T-helper 1 cell (primary cell): ENCODE measurements at regions not wholly inside any gene's neighbourhood (a gene's known extent, or its start where the extent isn't known, plus 50 kb on each side); places are given as distances from the start of the nearest gene placed in this dataset.

Experiments
- DNase-seq, 5 donors: peaks; one replicate each; pipeline ENCODE4 v3.0.0-alpha.2; 2012 to 2020

DNA sequence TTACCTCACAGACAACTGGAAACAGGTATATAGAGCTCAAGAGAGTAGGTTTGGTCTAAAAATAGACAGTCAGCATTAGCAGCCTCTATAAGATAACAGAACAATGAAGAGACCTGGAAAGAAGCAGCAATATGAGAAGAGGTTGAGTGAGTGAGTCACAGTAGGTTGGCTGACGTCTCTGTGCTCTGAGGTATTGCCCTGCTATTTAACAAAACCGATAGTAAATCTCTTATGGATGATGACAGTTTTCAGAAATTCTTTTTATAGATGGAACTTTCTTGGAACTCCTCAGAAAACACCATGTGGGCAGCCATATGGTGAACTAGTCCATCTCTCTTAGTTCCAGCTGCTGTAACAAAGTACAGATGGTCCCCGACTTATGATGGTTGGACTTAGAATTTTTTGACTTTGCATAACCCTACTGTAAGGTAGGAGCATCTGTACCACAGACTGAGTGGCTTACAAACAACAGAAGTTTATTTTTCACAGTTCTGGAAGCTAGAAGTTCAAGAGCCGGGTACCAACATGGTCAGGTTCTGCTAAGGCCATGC lies 123.5 kb downstream of the MBD2 start:
- no peak for DNase-seq

DNA sequence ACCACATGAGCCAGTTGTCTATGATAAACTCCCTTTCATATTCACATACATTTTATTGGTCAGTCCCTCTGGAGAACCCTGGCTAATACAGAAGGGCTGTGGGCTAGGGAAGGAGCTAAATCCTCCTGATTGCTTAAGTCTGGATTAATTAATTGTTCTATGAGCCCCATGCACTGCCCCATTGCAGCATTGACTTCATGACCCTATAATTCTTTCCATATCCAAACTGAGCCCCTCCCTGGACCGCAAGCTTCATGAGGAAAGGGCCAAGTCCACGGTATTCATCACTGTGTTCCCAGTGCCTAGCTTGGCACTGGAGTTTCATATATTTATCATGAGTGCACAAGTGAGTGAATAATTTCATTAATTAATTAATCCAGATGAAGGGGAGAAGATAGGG lies 124.0 kb downstream of the MBD2 start:
- DNase-seq = no peak

DNA sequence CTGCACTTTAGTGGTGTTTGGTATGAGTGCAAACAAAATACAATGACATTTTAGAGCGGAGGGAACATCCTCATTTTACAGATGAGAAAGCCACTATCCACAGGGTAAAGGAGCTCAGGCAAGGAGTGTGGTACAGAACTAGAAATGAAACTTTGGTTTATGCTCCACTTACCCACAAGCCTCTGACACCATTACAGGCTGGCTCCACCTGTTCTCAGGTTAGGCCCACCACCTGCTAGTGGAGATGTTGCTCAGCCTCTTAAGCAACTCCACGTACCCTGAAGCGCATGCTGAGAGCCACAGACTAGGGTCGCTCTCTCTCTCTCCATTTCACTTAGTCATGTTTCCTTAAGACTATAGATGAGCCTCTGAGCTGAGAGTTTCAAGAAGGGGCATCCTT lies 130.0 kb downstream of the MBD2 start:
- no peak for DNase-seq

DNA sequence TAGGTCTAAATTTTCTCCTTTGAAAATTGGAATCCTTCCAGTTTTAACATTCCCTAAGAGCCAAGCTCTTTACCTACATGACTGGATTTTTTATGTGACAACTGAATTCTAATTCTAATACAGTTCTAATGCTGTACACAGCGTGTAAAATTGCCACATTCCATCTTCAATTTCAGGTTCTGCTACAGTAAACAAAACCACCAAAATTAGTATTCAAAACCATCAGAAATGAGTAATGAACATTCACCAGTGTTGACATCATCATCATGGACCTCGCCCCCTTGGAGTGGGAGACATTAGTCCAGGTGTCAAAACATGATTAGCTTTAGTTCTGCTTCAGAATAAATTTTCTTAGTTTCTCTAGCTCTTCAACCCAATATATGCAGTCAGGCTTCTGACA lies 133.6 kb downstream of the MBD2 start:
- DNase-seq = no peak

DNA sequence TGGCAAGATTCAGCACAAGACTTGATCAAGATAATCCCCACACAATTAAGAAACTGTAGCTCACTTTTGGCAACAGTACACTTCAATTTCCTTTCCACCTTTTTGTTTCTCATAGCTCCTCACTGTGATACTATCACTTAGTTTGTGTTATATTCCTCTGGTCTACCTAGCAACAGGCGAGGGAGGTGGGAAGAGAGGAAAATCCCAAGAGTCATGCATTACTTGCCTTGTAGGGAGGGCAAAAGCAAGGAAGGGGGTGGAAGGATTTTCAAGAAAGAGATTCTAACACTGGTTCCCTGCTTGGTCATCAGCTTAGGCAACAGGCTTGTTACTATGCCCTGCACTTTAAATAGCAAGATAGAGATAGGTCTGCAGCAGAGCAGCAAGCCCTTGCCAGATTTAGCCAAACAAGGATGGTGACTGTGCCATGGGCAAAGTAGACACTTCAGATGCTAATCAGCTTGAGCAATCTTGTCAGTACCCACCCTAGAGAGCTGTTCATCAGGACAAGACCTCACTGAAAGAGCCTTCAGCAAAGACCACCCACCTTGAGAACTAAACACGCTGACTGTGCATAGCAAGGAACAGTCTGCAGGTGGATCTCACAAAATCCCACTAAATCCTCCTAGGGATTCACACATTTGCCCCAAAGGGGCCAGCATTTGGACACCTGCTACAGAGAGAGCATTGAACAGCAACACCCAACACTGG lies 134.6 kb downstream of the MBD2 start:
- no peak for DNase-seq

DNA sequence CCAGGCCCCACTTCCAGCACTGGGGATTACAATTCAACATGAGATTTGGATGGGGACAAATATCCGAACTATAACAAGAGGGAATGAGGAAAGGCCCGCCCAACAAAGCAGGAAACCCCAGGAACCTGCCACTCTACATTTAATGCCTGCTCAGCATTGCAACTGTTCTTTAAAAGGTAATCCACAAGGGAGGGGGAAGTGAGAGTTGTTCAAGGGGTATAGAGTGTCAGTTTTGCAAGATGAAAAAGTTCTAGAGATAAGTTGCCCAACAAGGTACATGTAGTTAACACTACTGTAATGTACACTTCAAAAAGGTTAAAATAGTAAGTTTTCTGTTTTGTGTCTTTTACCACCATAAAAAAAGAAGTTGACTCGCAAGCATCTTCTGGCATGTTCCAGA lies 137.6 kb downstream of the MBD2 start:
- no peak for DNase-seq

DNA sequence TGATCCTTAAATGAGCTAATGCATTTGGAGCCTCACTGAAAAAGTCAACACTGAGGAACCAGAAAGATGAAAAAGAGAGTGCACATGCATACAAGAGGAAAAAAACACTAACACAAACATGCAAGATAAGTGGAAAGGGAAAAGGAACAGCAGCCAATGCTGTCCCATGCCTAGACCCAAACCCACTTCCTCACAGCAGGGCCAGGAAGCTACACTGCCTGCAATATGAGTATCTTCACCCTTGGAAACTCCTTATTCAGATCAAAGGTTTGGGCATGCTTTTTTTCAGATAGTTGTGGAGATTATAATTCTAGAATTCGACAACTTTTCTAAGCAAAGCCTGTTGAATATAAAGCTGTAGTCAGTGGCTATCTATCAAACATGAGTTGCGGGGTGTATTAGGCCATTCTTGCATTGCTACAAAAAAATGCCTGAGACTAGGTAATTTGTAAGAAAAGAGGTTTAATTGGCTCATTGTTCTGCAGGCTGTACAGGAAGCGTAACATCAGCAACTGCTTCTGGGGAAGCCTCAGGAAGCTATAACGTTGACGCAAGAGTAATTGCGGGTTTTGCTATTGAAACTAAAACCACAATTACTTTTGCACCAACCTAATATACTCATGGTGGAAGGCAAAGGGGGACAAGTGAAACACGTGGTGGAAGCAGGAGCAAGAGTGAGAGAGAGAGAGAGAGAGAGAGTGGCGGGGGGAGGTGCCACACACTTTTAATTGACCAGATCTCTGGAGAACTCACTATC lies 138.2 kb downstream of the MBD2 start:
- DNase-seq = no peak

DNA sequence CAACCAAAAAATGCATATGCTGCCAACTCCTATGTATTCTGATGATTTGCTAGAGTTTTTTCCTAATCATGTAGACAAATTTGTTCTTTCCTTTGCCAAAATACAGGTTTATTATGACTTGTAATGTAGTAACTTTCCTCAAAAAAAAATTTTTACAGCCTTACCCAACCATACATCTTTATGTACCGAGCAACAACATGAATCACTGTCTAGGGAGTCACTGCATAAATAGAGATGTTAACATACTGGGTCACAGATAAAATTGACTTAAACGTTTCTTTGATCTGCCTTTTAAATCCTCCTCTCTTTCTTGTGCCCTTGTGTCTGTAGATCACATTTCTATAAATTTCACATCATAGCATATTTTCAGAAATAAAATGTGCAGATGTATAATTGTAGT lies 143.6 kb downstream of the MBD2 start:
- no peak for DNase-seq

DNA sequence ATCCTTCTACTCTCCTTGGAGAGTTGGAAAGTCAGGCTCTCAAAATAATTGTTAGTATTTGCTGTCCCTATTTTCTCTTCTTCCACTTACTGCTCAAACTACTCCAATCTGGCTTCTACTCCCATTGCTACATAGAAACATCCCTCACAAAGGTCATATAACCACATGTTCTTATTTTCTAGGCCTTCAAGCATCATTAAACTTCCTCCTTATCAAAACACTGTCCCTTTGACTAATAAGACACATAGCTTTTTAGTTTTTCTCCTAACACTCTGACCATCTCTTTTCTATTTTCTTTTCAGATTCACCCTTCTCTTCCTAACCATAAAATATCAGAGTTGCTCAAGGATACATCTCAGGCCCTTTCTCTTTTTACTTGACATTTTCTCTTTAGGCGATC lies 148.3 kb downstream of the MBD2 start:
- DNase-seq = no peak

DNA sequence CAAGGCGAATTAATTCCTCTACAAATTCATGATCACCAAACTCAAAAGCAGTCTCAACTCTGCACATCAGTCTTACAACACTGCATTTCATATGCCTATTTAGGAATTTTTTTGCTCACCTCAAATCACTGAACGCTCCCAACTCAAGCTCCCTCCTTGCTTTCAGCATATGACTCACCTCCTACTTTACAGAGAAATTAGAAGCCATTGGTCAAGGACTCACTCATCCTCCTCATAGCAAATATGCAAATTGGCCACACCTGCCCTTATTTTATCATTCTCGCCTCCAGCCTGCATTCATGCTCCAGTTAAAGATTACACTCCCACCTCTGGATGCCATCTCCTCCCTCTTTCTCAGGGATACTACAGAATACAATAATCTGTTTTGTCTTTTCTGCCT lies 148.8 kb downstream of the MBD2 start:
- DNase-seq = no peak

DNA sequence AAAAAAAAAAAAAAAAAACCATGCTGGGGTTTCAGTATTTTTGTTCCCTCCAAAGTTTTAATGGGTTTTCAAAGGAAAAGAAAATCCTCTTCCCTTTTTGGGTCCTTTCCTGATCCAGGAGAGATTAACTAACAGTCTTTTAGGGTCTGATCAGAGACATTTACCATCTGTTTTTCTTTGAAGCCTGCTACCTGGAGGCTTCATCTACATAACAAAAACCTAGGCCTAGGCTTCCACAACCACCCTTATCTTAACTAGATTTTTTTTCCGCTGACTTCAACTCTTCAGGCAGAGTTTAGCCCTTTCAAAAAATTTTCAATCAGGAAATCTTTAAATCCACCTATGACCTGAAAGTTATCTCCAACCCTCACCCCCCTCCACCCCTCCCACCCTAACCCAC lies 154.7 kb downstream of the MBD2 start:
- no peak for DNase-seq

DNA sequence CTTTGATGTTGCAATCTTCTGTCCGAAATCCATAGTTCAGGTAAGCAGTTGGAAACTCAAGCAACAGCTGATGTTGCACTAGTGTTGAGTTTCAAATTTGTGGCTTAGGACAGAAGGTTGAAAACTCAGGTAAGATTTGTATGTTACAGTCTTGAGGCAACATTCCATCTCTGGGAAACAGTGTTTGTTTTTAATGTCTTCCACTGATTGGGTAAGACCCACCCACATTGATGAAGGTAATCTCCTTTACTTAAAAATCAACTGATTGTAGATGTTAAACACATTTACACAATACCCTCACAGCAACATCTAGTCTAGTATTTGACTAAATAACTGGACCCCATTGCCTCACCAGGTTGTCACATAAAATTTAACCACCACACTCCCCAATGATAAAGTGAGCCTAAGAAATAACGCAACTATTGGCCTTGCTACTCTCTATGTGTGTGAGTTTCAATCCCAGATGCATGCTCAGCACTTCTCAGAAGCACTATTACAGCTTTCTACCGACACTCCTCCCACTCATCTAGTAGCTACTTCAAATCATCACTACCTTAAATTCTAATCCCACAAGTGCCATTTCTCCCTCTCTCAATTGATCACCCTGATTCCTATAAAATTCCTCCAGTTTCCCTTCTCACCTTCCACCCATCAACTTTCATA lies 164.0 kb downstream of the MBD2 start:
- no peak for DNase-seq

DNA sequence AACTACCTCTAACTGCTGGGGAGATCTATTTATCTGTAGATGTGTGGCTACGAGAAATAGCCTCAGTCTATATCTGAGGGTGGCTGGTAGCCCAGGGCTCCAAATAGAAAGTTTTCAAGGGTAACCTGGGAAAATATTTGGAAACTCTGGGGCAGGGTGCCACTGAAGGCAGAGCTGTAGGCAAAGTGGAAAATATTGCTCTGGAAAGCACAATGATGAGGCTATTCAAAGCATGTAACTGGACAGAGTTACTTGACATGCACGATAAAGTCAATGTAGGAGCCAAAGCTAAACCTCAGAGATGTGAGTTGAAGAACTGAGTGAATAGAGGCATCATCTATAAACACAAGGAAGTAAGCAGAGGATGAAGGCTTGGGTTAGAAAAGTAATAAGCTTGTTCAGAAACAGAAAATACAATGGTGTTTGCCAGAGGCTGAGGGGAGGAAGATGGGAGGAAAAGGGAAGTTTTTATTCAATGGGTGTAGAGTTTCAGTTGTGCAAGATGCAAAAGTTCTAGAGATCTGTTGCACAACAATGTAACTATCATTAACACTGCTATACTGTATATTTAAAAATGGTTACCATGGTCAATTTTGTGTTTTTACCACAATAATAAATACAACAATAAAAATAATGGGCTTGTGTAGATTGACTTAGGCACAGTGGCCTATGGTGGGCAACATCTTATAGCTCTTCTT lies 171.6 kb downstream of the MBD2 start:
- no peak for DNase-seq

DNA sequence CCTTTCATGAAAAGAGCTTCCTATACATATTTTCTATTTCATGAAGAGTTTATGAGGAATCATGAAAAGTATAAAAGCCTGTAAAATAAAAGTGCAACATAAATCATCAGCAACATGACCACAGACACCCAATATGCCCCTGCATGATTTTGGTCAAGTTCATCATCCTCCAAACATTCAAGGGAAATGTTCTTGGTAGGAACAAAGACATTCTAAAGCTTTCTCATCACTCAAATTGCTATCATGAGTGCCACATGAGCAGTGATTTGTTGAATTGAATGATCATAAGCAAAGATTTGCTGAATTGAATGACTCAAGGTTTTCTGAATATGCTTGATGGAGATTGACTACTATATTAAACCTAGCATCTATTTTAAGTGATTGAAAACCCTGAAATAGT lies 172.2 kb downstream of the MBD2 start:
- DNase-seq = no peak

DNA sequence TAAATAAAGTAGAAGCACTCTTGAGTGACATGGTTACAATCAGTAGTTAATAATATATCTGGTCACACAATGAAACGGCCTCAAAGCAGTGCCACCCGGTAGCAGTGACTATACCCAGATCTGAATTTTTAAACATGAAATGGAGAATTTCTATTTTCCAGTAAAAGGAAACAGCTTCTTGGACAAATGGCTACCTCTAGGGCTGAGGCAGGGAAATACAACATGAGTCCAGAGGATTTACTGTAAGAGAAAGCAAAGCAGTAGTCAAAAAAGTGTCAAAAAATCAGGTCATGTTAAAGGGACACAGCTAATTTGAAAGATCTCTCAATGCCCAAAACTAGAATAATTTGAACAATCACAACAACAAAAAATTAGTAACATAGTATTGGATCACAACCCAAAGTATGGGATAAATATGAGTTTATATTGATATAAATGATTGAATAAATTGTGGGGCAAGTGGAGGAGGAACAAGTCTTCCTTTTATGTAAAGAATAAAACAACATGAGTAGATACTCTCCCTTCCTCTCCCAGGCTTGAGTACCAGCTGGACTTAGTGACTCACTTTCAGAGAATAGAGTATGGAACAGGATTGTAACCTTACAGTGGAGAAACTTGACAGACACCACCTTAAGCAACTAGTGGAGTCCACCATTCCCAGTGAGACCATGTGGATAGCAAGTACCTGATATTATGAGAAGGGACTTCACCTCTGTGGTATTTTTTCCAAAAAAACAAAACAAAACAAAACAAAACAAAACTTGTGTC lies 180.8 kb downstream of the MBD2 start:
- DNase-seq = no peak

DNA sequence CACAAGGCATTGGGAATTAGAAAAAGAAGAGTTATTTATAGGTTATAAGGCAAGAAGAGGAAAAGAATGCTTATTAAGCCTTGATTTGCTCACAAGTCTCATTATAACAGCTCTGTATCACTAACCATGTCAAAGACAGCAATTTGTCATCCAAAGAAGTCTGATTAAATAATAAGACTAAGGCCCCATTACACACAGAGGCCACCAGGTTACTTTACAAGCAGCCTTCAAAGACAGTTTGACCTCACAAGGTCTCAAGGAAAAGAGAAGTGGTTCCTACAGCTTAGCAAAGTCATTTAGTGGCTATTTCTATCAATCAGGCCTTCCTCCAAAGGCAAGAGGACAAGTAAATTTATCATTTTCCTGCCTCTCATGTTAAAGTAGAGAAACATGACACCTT lies 188.5 kb downstream of the MBD2 start:
- DNase-seq = no peak

DNA sequence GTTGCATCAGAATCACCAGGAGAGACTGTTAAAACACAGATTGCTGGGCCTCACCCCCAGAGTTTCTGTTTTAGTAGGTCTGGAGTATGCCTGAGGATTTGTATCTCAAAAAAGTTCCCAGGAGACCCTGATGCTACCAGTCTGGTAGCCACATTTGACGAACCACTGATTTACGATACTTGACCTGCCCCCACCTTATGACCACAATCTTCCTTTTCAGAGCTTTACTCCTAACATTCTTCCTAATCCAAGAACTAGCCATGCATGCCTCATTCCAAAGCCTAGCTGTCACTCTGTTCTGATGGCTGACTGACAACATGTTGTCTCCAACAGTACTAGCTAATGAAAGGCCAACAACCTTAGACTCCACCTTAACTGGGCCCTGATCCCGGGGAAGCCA lies 191.4 kb downstream of the MBD2 start:
- no peak for DNase-seq

DNA sequence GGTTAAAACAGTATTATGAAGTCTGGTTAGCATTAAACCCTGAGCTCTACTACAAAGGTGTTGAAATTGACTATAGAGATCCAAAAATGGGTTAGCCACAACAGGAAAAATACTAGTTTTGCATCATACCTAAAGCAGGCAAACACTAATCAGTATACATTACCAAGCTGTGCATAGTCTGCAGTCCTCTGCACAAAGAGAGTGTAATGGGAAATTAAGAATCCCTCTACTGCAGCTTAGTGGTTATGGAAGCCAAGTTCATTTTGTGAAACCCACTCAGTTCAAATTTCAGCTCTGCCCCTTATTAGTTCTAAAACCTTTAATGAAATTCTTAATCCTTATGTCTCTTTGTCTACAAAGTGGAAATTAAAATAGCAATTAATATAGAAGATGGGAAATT lies 192.1 kb downstream of the MBD2 start:
- DNase-seq = no peak

DNA sequence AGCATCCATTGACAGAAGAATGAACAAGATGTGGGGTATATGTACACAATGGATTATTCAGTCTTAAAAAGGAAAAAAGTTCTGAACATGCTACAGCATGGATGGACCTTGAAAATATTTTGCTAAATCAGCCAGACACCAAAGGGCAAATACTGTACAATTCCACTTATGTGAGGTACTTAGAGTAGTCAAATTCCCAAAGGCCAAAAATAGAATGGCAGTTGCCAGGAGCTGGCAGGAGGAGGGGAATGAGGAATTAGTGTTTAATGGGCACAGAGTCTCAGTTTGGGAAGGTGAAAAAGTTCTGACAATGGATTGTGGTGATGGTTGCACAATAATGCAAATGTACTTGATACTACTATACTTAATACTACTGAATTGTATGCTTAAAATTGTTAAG lies 193.2 kb downstream of the MBD2 start:
- no peak for DNase-seq

DNA sequence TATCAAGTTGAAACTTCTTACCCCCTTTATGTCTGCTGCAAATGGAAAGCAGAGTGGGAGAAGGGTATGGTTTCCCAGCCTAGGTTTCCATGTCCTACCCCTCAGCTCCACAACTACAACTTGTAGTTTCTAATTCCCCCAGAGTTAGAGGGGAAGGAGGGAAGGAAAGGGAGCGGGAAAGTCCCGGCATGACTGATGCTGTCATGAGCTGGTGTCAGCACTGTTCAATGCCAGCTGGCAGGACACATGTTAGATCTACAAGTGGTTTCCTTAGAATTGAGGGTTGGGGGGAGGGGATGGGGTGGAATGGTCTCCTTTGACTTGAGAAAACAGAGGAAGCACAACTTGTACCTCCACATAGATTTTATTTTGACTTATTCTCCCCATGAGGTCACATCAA lies 194.0 kb downstream of the MBD2 start:
- DNase-seq = no peak

DNA sequence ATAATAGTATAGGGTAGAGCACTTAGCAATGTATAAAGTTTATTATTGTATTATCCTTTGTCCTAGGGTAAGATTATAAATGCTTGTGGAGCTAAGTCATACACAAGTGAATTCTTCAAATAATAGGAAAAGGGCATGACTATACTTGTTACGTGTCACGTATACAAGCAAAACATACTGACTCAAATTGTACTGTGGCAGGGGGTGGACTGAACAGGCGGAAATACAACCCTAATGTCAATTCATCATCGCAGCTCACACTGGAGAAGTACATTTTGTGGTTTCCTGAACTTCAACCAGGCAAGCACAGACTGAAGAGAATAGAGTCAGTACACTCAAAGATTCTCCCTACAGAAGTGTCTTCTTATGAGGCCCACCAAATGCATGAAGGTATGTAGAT lies 201.0 kb downstream of the MBD2 start:
- peak in 1 of 5 donors; percentile 13 for DNase-seq

DNA sequence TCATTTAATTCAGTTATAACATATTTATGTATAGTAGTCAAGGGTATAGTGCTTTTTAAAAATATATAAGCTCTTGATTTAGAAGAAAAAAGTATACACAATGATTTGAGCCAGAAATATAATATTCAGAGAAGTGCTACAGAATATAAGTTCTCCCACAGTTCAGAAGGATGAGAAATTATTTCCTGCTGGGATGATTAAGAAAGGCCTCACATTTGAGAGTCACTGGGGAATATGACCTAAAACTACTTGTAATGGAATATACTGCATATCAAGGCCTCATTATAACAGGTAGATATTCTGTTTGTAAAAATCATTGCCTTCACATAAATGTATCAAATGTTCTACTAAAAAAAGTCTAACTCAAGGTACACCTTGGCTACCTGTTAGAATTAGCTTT lies 203.5 kb downstream of the MBD2 start:
- no peak for DNase-seq
